CD4-positive, CD25-positive, alpha-beta regulatory T cell (primary cell): ENCODE measurements at regions not wholly inside any gene's neighbourhood (a gene's known extent, or its start where the extent isn't known, plus 50 kb on each side); places are given as distances from the start of the nearest gene placed in this dataset.

ENCODE experiments used
- ATAC-seq, 2 donors: fragments of 150-1000 bp; cut with Tn5 transposase; one replicate each; pipeline ENCODE4 v1.10.0; 2021; ENCODE audit warnings: low read depth in 2 of 2, moderate number of reproducible peaks in 2 of 2, moderate library complexity in 1 of 2
- DNase-seq, 3 donors: peaks; one replicate each; pipeline versions ENCODE4 v3.0.0 to v3.0.0-alpha.2; 2012 to 2022; ENCODE audit warnings: mixed read lengths in 1 of 3
- H3K27ac ChIP-seq: one replicate; pipeline ENCODE4 v1.7.0; 2013; ENCODE audit warnings: mild to moderate bottlenecking, low read length; ENCODE audit not compliant: insufficient read depth, poor library complexity, severe bottlenecking
- H3K27me3 ChIP-seq: one replicate; pipeline ENCODE4 v1.7.0; 2013; ENCODE audit warnings: low read length; ENCODE audit not compliant: control insufficient read depth, insufficient read depth
- H3K36me3 ChIP-seq: one replicate; pipeline ENCODE4 v1.7.0; 2013; ENCODE audit warnings: mild to moderate bottlenecking, low read length, moderate library complexity; ENCODE audit not compliant: control insufficient read depth, insufficient read depth
- H3K4me1 ChIP-seq: 2 replicates; pipeline ENCODE4 v1.7.0; 2013; ENCODE audit warnings: mild to moderate bottlenecking, low read length; ENCODE audit not compliant: insufficient read depth, control insufficient read depth, poor library complexity, severe bottlenecking
- H3K4me3 ChIP-seq: one replicate; pipeline ENCODE4 v1.7.0; 2013; ENCODE audit warnings: low read depth, mild to moderate bottlenecking, low read length, moderate library complexity
- H3K9me3 ChIP-seq, 2 experiments: 1 replicate in 1 of 2; 2 replicates in 1 of 2; pipeline ENCODE4 v1.7.0; 2013; ENCODE audit warnings: low read length in 2 of 2, mild to moderate bottlenecking in 1 of 2, moderate library complexity in 1 of 2; ENCODE audit not compliant: control insufficient read depth in 2 of 2
- H3K27ac Mint-ChIP-seq, 3 donors: one replicate each; pipeline ENCODE4 v1.8.0; 2020 to 2022; ENCODE audit warnings: mild to moderate bottlenecking in 3 of 3, mixed read lengths in 3 of 3, moderate library complexity in 2 of 3
- H3K27me3 Mint-ChIP-seq: one replicate; pipeline ENCODE4 v1.8.0; 2022; ENCODE audit warnings: mild to moderate bottlenecking, mixed read lengths
- H3K36me3 Mint-ChIP-seq: one replicate; pipeline ENCODE4 v1.8.0; 2020; ENCODE audit warnings: mixed read lengths
- H3K4me1 Mint-ChIP-seq, 4 donors: one replicate each; pipeline ENCODE4 v1.8.0; 2020 to 2022; ENCODE audit warnings: mixed read lengths in 4 of 4, mild to moderate bottlenecking in 1 of 4
- H3K4me3 Mint-ChIP-seq, 4 donors: one replicate each; pipeline ENCODE4 v1.8.0; 2020 to 2022; ENCODE audit warnings: mild to moderate bottlenecking in 4 of 4, mixed read lengths in 4 of 4, moderate library complexity in 3 of 4
- H3K9me3 Mint-ChIP-seq, 7 donors: one replicate each; pipeline ENCODE4 v1.8.0; 2020 to 2022; ENCODE audit warnings: mixed read lengths in 7 of 7, mild to moderate bottlenecking in 3 of 7, moderate library complexity in 2 of 7

DNA sequence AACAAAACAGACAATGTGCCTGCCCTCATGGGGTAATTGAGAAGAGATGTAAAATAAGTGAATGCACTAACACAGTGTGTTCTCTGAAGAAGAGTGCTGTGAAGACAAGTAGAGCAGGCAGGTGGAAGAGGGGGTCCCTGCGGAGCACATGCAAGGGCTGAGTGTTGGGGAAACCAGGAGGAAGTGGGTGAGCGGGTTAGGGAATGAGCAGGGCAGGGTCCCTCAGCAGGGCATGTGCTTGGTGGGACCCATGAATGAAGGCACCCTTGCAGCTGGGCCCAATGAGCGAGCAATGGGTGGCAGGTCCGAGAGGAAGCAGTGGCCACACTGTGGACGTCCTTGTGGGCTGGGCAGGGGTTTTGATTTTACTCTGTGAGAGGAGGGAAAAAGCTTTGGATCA, 376.6 kb upstream of the COBL start:
- Histone ChIP-seq H3K4me1 (no peaks in the 10 kb centered on the region), H3K4me3 (no peak overlapping the region), H3K27me3 (no peaks in the 10 kb centered on the region), H3K36me3 (no peaks in the 10 kb centered on the region), H3K27ac (no peak overlapping the region), H3K9me3 (no peaks in the 10 kb centered on the region)
- H3K4me3 Mint-ChIP-seq = no peak overlapping the region
- H3K36me3 Mint-ChIP-seq = no peaks in the 10 kb centered on the region
- H3K27ac Mint-ChIP-seq = no peak overlapping the region
- no peak for ATAC-seq
- H3K9me3 Mint-ChIP-seq = peaks cover 2 to 31% (median 5%) of the 10 kb centered on the region in 7 donors
- DNase-seq = no peak
- no peaks in the 10 kb centered on the region for H3K27me3 Mint-ChIP-seq
- H3K4me1 Mint-ChIP-seq = no peaks in the 10 kb centered on the region

DNA sequence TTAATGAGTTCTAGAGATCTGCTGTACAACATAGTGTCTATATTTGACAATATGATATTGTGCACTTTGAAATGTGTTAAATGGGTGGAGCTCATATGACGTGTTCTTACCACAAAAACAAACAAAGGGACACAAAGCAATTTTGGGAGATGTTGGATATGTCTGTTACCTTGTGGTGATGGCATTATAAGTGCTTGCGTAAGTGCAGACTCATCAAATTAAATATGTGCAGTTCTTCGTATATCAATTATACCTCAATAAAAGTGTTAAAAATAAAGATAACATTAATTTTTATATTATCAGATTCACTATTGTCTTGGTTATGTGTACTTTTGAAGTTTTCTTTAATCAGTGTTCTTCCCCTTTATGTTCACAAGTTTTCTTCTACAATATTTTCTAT, 372.9 kb upstream of the COBL start:
- H3K4me3 Mint-ChIP-seq = no peak overlapping the region

GRCh38 chr7:51685794-51686193, 369.2 kb upstream of the COBL start:
- Histone ChIP-seq H3K9me3 (peaks cover 0 to 4% of the 10 kb centered on the region in 2 experiments), H3K27me3 (no peaks in the 10 kb centered on the region), H3K27ac (no peak overlapping the region), H3K4me3 (no peak overlapping the region), H3K4me1 (no peaks in the 10 kb centered on the region), H3K36me3 (no peaks in the 10 kb centered on the region)
- H3K9me3 Mint-ChIP-seq = peaks cover 0 to 31% (median 3%) of the 10 kb centered on the region in 7 donors
- ATAC-seq = no peak
- no peak for DNase-seq
- no peaks in the 10 kb centered on the region for H3K4me1 Mint-ChIP-seq
- H3K4me3 Mint-ChIP-seq = no peak overlapping the region
- no peaks in the 10 kb centered on the region for H3K36me3 Mint-ChIP-seq
- no peaks in the 10 kb centered on the region for H3K27me3 Mint-ChIP-seq
- H3K27ac Mint-ChIP-seq = no peak overlapping the region

More for the DNA sequence above, 372.9 kb upstream of the COBL start:
- Histone ChIP-seq H3K27ac (no peak overlapping the region), H3K9me3 (no peaks in the 10 kb centered on the region), H3K4me3 (no peak overlapping the region), H3K27me3 (no peaks in the 10 kb centered on the region), H3K4me1 (no peaks in the 10 kb centered on the region), H3K36me3 (no peaks in the 10 kb centered on the region)
- DNase-seq (no peak), ATAC-seq (no peak)
- Mint-ChIP-seq H3K27ac (no peak overlapping the region), H3K27me3 (no peaks in the 10 kb centered on the region), H3K36me3 (no peaks in the 10 kb centered on the region), H3K4me1 (no peaks in the 10 kb centered on the region), H3K9me3 (peaks cover 1 to 46% (median 6%) of the 10 kb centered on the region in 7 donors)

DNA sequence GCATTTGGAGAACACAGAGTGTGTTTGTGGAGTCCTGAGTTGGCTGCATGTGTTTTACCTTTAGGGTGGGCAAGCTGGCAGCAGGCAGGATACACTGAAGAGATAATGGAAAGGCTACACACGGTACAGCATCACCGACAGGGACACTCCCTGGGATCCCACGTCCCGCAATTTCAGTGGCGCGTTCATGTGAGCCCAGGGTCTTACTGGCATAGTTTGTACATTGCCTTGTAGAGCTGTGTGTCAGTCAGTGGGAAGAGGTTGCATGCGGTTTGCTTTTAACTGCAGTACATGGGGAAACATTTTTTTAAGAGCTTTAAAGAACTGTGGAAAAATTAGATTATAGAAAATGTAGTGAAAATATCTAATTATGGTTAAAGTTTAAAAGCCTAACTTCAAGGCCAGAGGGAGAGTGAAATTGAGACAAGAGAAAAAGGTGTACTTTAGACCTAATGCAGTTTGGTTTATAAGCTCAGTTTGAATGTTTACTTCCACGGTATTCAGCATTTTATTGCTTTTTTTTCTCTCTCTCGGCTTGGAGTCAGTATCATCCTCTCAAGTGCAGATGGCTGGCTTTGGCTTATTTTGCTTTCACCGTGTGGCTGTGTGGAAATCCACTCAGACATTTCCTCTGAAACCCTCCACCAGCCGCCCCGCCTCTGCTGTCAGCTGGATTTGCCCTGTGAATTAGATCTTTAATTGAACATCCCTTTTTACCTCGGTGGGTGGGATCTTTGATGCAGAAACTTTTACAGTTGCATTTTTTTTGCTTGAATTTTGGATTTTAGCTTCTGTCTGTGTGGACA, 364.2 kb upstream of the COBL start:
- no peaks in the 10 kb centered on the region for H3K36me3 ChIP-seq
- H3K27me3 Mint-ChIP-seq = no peaks in the 10 kb centered on the region
- H3K4me3 Mint-ChIP-seq = no peak overlapping the region
- no peak overlapping the region for H3K27ac ChIP-seq
- no peaks in the 10 kb centered on the region for H3K4me1 ChIP-seq
- H3K4me3 ChIP-seq = no peak overlapping the region
- H3K9me3 Mint-ChIP-seq = peaks cover 0 to 24% (median 5%) of the 10 kb centered on the region in 7 donors
- no peak overlapping the region for H3K27ac Mint-ChIP-seq
- ATAC-seq = no peak
- no peaks in the 10 kb centered on the region for H3K27me3 ChIP-seq
- peaks cover 0 to 4% of the 10 kb centered on the region in 2 experiments for H3K9me3 ChIP-seq
- no peaks in the 10 kb centered on the region for H3K4me1 Mint-ChIP-seq
- no peak for DNase-seq
- no peaks in the 10 kb centered on the region for H3K36me3 Mint-ChIP-seq

- Histone ChIP-seq H3K9me3 (peaks cover 0 to 4% of the 10 kb centered on the region in 2 experiments), H3K27me3 (no peaks in the 10 kb centered on the region), H3K4me1 (no peaks in the 10 kb centered on the region), H3K4me3 (no peak overlapping the region), H3K36me3 (no peaks in the 10 kb centered on the region), H3K27ac (no peak overlapping the region)
- no peaks in the 10 kb centered on the region for H3K27me3 Mint-ChIP-seq
- no peaks in the 10 kb centered on the region for H3K36me3 Mint-ChIP-seq
- H3K4me3 Mint-ChIP-seq = no peak overlapping the region
- DNase-seq (no peak), ATAC-seq (no peak)
- no peaks in the 10 kb centered on the region for H3K4me1 Mint-ChIP-seq
- no peak overlapping the region for H3K27ac Mint-ChIP-seq
- H3K9me3 Mint-ChIP-seq = peaks cover 0 to 20% (median 8%) of the 10 kb centered on the region in 7 donors
Measured at GRCh38 chr7:51679358-51679757, 362.7 kb upstream of the COBL start.

- no peaks in the 10 kb centered on the region for H3K36me3 Mint-ChIP-seq
- H3K27me3 Mint-ChIP-seq = no peaks in the 10 kb centered on the region
- no peak overlapping the region for H3K4me3 Mint-ChIP-seq
- H3K9me3 ChIP-seq = peaks cover 0 to 2% of the 10 kb centered on the region in 2 experiments
- H3K4me1 Mint-ChIP-seq = no peaks in the 10 kb centered on the region
- H3K27ac Mint-ChIP-seq = no peak overlapping the region
- H3K27me3 ChIP-seq = no peaks in the 10 kb centered on the region
- H3K36me3 ChIP-seq = no peaks in the 10 kb centered on the region
- H3K9me3 Mint-ChIP-seq = peaks cover 0 to 10% (median 1%) of the 10 kb centered on the region in 7 donors
- H3K4me3 ChIP-seq = no peak overlapping the region
- DNase-seq (no peak), ATAC-seq (no peak)
- no peaks in the 10 kb centered on the region for H3K4me1 ChIP-seq
- H3K27ac ChIP-seq = no peak overlapping the region
Measured at GRCh38 chr7:51666751-51667150, 350.1 kb upstream of the COBL start.

DNA sequence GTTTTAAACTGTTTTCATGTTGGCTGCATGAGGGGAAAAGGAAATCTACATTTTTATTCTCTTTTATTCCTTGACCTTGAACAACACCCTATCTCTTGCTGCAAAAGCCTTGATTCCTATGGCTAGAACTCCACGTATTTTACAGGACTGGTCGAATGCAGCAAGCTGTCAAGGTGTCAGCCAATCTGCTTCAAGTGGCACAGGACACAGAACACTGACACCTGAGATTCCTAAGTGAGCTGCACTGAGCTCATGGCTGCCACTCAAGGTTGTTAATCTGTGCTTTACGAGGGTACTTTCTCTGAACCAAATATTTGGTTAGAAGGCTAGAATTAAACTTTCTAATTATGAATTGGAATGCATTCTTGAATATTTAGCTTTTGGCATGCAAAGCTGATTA, 349.7 kb upstream of the COBL start:
- ATAC-seq = no peak
- Histone ChIP-seq H3K4me3 (no peak overlapping the region), H3K27me3 (no peaks in the 10 kb centered on the region), H3K4me1 (no peaks in the 10 kb centered on the region), H3K9me3 (peaks cover 0 to 2% of the 10 kb centered on the region in 2 experiments), H3K36me3 (no peaks in the 10 kb centered on the region), H3K27ac (no peak overlapping the region)
- DNase-seq = no peak
- no peaks in the 10 kb centered on the region for H3K36me3 Mint-ChIP-seq
- peaks cover 0 to 10% (median under 1%) of the 10 kb centered on the region in 7 donors for H3K9me3 Mint-ChIP-seq
- no peak overlapping the region for H3K27ac Mint-ChIP-seq
- H3K4me1 Mint-ChIP-seq = no peaks in the 10 kb centered on the region
- H3K4me3 Mint-ChIP-seq = no peak overlapping the region
- H3K27me3 Mint-ChIP-seq = no peaks in the 10 kb centered on the region
